Gastroesophageal sphincter (tissue), 4 donors: ENCODE measurements at regions not wholly inside any gene's neighbourhood (a gene's known extent, or its start where the extent isn't known, plus 50 kb on each side); places are given as distances from the start of the nearest gene placed in this dataset.

Experiments
- ATAC-seq: fragments of 150-250 bp; one replicate; pipeline ENCODE4 v1.9.1; 2016; ENCODE audit warnings: mild to moderate bottlenecking, moderate library complexity
- H3K27ac ChIP-seq, 4 donors: fragments of 200-600 bp; sonication (generic) in 3 of 4; 1 replicate in 3 of 4; 2 replicates in 1 of 4; pipeline ENCODE4 v1.5.1; 2016 to 2019
- H3K27me3 ChIP-seq: fragments of 200-600 bp; sonication (generic); one replicate; pipeline ENCODE4 v1.5.1; 2019
- H3K36me3 ChIP-seq, 2 donors: fragments of 200-600 bp; sonication (generic); one replicate each; pipeline ENCODE4 v1.5.1; 2019; ENCODE audit warnings: control low read depth in 1 of 2
- H3K4me1 ChIP-seq, 3 donors: fragments of 200-600 bp; sonication (generic); 1 replicate in 2 of 3; 2 replicates in 1 of 3; pipeline ENCODE4 v1.5.1; 2016 to 2019; ENCODE audit warnings: control low read depth in 2 of 3
- H3K4me3 ChIP-seq, 2 donors: fragments of 200-600 bp; sonication (generic); one replicate each; pipeline ENCODE4 v1.5.1; 2019; ENCODE audit warnings: mild to moderate bottlenecking in 1 of 2, moderate library complexity in 1 of 2
- H3K9me3 ChIP-seq, 3 donors: fragments of 200-600 bp; sonication (generic); one replicate each; pipeline ENCODE4 v1.5.1; 2017 to 2019; ENCODE audit warnings: control low read depth in 2 of 3
- EP300 ChIP-seq: sonication (generic); formaldehyde crosslinking; IDR thresholded peaks from one replicate; pipeline ENCODE4 v1.6.1; 2017; ENCODE audit warnings: antibody characterized with exemption, mild to moderate bottlenecking
- POLR2A ChIP-seq, 2 donors: fragments of 450-650 bp; IDR thresholded peaks; one replicate each; pipeline ENCODE4 v1.6.1; 2017; ENCODE audit warnings: antibody characterized with exemption in 2 of 2, mild to moderate bottlenecking in 2 of 2, moderate library complexity in 1 of 2
- POLR2AphosphoS5 ChIP-seq: sonication (generic); formaldehyde crosslinking; IDR thresholded peaks from one replicate; pipeline ENCODE4 v1.6.1; 2017; ENCODE audit warnings: antibody characterized with exemption
- WGBS, 2 donors: methylation state at CpG; one replicate each; pipeline ENCODE4 v1.1.5; 2018; ENCODE audit warnings: low coverage in 1 of 2; 5-methylcytosine and 5-hydroxymethylcytosine counted together
- TF ChIP-seq, protein P1 (sequence below), 4 experiments: fragments of 200-600 bp in 2 of 4; fragments of 450-650 bp in 2 of 4; sonication (generic) in 1 of 4; IDR thresholded peaks; one replicate each; pipeline ENCODE4 v1.5.1; 2017 to 2019; ENCODE audit warnings: antibody characterized with exemption in 4 of 4, mild to moderate bottlenecking in 2 of 4, moderate library complexity in 2 of 4

DNA sequence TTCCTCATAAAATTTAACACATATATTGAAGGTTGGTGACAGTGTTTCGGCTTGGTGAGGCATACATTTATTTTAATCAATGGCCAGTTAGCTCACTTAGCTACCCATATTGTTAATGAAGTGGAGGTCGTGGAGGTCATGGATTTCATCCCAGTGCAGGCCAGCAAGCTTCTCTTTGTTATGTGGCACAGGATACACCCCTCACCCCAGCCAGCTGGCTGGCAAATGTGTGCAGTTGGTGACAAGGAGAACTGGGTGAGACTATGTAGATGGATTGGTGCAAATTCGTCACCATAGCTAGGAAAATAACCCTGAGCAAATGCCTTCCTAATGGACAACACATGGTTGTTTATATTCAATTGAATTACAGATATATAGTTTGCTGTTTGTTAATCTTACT, 50.5 kb upstream of the FOXP2 start:
- Histone ChIP-seq H3K4me1 (peaks cover 0 to 7% (median 0%) of the 10 kb centered on the region in 3 donors), H3K36me3 (no peaks in the 10 kb centered on the region), H3K27ac (no peak overlapping the region), H3K9me3 (no peaks in the 10 kb centered on the region), H3K4me3 (no peak overlapping the region), H3K27me3 (no peaks in the 10 kb centered on the region)
- TF ChIP-seq POLR2A (IDR thresholded peaks at IDR 0.05) (no peak), EP300 (no peak)
- WGBS, 2 donors, result 55 to 91% methylated on average over 2 to 3 of the region's 3 CpGs
- ATAC-seq, result no peak

DNA sequence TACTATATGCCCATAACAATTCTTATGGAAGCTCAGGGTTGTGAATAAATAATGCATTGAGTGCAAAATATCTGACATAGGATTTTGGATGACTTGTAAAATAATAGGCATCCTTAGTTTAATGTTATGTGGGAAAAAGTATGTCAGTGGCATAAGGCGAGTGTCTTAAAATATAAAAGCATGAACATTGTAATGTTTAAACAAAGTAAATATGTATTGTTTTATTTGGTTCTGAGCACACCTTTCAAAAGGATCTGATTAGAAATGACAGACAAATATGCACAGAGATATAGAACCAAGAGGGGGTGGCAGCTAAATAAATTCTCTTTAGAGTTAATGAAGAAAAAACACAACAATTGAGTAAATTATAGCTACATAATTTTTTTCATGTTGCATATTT, 51.3 kb upstream of the FOXP2 start:
- no peak for ATAC-seq
- TF ChIP-seq POLR2A (IDR thresholded peaks at IDR 0.05) (no peak), EP300 (no peak), POLR2AphosphoS5 (no peak)
- TF ChIP-seq, protein P1, sequence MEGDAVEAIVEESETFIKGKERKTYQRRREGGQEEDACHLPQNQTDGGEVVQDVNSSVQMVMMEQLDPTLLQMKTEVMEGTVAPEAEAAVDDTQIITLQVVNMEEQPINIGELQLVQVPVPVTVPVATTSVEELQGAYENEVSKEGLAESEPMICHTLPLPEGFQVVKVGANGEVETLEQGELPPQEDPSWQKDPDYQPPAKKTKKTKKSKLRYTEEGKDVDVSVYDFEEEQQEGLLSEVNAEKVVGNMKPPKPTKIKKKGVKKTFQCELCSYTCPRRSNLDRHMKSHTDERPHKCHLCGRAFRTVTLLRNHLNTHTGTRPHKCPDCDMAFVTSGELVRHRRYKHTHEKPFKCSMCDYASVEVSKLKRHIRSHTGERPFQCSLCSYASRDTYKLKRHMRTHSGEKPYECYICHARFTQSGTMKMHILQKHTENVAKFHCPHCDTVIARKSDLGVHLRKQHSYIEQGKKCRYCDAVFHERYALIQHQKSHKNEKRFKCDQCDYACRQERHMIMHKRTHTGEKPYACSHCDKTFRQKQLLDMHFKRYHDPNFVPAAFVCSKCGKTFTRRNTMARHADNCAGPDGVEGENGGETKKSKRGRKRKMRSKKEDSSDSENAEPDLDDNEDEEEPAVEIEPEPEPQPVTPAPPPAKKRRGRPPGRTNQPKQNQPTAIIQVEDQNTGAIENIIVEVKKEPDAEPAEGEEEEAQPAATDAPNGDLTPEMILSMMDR (IDR thresholded peaks at IDR 0.05), result no peak
- no peaks in the 10 kb centered on the region for H3K9me3 ChIP-seq
- peaks cover 0 to 7% (median 0%) of the 10 kb centered on the region in 3 donors for H3K4me1 ChIP-seq
- H3K4me3 ChIP-seq, result no peak overlapping the region
- 73 to 100% methylated on average over 1 of the region's 1 CpG for whole genome bisulfite sequencing, 2 donors
- H3K27me3 ChIP-seq, result no peaks in the 10 kb centered on the region
- no peaks in the 10 kb centered on the region for H3K36me3 ChIP-seq
- no peak overlapping the region for H3K27ac ChIP-seq

DNA sequence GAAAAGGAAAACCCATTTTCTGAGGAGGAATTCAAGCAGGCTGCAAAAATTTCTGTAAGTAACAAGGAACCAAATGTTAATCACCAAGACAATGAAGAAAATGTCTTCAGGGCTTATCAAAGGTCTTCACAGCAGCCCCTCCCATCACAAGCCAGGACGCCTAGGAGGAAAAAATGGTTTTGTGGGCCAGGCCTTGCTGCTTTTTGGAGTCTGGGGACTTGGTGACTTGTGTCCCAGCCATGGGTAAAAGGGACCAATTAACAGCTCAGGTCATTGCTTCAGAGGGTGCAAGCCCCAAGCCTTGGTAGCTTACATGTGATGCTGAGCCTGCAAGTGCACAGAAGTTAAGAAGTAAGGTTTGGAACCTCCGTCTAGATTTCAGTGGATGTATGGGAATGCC, 55.7 kb upstream of the FOXP2 start:
- ATAC-seq, result no peak
- TF ChIP-seq, protein P1 (IDR thresholded peaks at IDR 0.05), result no peak
- no peak for TF ChIP-seq EP300
- TF ChIP-seq POLR2AphosphoS5, result no peak
- TF ChIP-seq POLR2A (IDR thresholded peaks at IDR 0.05), result no peak
- H3K4me3 ChIP-seq, result no peak overlapping the region
- H3K27me3 ChIP-seq, result no peaks in the 10 kb centered on the region
- no peaks in the 10 kb centered on the region for H3K36me3 ChIP-seq
- H3K9me3 ChIP-seq, result no peaks in the 10 kb centered on the region
- 89% methylated on average over 2 of the region's 2 CpGs; no CpG with 5 or more reads in 1 of the 2 donors for WGBS, 2 donors
- H3K4me1 ChIP-seq, result no peaks in the 10 kb centered on the region
- H3K27ac ChIP-seq, result no peak overlapping the region

DNA sequence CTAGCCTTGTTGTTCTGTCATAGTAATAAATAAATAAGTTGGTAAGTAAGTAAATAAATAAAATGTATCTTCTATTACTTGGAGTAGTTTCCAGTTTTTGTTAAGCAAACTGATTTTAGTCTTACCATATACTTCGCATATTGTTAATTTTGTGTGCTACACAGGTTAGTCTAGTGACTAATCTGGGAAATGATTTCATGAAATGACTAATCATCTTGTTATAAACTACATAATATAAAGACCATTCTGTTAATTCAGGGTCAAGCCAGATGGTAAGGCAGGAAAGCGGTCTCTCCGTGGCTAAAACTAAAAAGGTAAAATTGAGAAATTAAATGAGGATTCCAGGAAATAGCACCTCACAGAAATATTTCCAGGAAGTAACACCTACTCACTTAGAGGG, 58.5 kb upstream of the FOXP2 start:
- H3K27ac ChIP-seq, result no peak overlapping the region
- no peak for ATAC-seq
- no peaks in the 10 kb centered on the region for H3K4me1 ChIP-seq
- H3K4me3 ChIP-seq, result no peak overlapping the region
- no peak for TF ChIP-seq POLR2AphosphoS5
- TF ChIP-seq EP300, result no peak
- TF ChIP-seq, protein P1 (IDR thresholded peaks at IDR 0.05), result no peak
- no peak for TF ChIP-seq POLR2A (IDR thresholded peaks at IDR 0.05)
- WGBS, 2 donors, result 65 to 86% methylated on average over 3 of the region's 3 CpGs
- no peaks in the 10 kb centered on the region for H3K36me3 ChIP-seq
- H3K27me3 ChIP-seq, result no peaks in the 10 kb centered on the region
- no peaks in the 10 kb centered on the region for H3K9me3 ChIP-seq

DNA sequence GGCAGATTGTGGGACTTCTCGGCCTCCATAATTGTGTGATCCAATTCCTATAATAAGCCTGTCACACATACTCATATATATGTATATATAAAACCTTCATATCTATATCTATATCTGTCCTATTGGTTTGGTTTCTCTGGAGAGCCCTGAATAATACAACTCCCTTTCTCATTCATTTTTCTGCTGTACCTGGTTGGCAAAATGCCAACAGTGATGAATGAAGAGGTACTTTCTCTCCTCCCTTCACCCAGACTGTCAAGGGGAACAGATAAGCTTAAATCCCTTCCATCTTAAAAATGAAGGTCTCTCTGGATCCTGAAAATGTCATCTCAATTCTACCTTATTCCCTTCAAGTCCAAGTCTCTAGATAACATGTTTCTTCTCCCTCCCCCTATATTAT, 60.3 kb upstream of the FOXP2 start:
- no peak overlapping the region for H3K4me3 ChIP-seq
- no peak overlapping the region for H3K27ac ChIP-seq
- H3K27me3 ChIP-seq, result no peaks in the 10 kb centered on the region
- H3K36me3 ChIP-seq, result no peaks in the 10 kb centered on the region
- ATAC-seq, result no peak
- H3K4me1 ChIP-seq, result no peaks in the 10 kb centered on the region
- no peaks in the 10 kb centered on the region for H3K9me3 ChIP-seq
- WGBS, 2 donors, result 89 to 90% methylated on average over 1 of the region's 1 CpG
- TF ChIP-seq POLR2AphosphoS5 (no peak), EP300 (no peak), POLR2A (IDR thresholded peaks at IDR 0.05) (no peak)
- TF ChIP-seq, protein P1 (IDR thresholded peaks at IDR 0.05), result no peak
